A549 (cell line): ENCODE measurements at regions not wholly inside any gene's neighbourhood (a gene's known extent, or its start where the extent isn't known, plus 50 kb on each side); places are given as distances from the start of the nearest gene placed in this dataset.

Experiments
- HOXA7 ChIP-seq: fragments of 250-450 bp; sonication (Bioruptor Pico); IDR thresholded peaks from 2 replicates; pipeline ENCODE4 v1.5.0; 2020; ENCODE audit warnings: mild to moderate bottlenecking, moderate library complexity
- MAZ ChIP-seq: fragments of 150-350 bp; IDR thresholded peaks from 2 replicates; pipeline ENCODE4 v1.6.1; 2014; ENCODE audit warnings: antibody characterized with exemption, low read depth, low read length, borderline replicate concordance
- POLR2A ChIP-seq: IDR thresholded peaks from 2 replicates; pipeline ENCODE4 v1.6.1; 2012; ENCODE audit warnings: mild to moderate bottlenecking, low read length
- RAD21 ChIP-seq, 2 experiments: fragments of >200 bp in 1 of 2; sonication (Bioruptor Twin) in 1 of 2; formaldehyde crosslinking in 1 of 2; IDR thresholded peaks in 1 of 2; conservative IDR thresholded peaks in 1 of 2; 2 replicates in 1 of 2; 3 replicates in 1 of 2; pipeline ENCODE4 v1.6.1; 2012 to 2018; ENCODE audit warnings: inconsistent platforms in 1 of 2
- TF ChIP-seq, protein P1 (sequence below): fragments of >200 bp; sonication (Bioruptor Twin); formaldehyde crosslinking; IDR thresholded peaks from 3 replicates; pipeline ENCODE4 v1.5.1; 2016

DNA sequence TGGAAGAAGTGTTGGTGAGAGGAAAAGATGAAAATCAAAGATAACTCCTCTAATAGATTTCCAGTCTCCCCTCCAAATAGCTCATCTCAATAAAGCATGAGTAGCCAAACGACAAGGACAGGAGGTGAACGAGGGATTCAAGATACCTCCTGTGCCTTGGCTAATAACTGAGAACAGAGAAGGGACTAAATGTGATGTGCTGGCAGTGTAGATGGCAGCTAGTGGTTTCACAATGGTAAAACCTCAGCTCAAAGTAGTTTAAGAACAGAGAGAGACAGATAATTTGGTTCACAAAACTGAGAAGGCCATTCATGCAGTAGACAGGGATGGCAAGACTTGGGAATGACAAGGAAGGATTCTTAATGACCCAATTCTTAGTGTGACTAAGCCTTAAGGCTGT, 292.6 kb downstream of the EFHB start:
- TF ChIP-seq, protein P1, sequence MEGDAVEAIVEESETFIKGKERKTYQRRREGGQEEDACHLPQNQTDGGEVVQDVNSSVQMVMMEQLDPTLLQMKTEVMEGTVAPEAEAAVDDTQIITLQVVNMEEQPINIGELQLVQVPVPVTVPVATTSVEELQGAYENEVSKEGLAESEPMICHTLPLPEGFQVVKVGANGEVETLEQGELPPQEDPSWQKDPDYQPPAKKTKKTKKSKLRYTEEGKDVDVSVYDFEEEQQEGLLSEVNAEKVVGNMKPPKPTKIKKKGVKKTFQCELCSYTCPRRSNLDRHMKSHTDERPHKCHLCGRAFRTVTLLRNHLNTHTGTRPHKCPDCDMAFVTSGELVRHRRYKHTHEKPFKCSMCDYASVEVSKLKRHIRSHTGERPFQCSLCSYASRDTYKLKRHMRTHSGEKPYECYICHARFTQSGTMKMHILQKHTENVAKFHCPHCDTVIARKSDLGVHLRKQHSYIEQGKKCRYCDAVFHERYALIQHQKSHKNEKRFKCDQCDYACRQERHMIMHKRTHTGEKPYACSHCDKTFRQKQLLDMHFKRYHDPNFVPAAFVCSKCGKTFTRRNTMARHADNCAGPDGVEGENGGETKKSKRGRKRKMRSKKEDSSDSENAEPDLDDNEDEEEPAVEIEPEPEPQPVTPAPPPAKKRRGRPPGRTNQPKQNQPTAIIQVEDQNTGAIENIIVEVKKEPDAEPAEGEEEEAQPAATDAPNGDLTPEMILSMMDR, result no peak
- TF ChIP-seq RAD21 (conservative IDR thresholded peaks at IDR 0.05 in 1 of 2, IDR thresholded peaks at IDR 0.05 in 1 of 2), result no peak
- TF ChIP-seq POLR2A, result no peak
- no peak for TF ChIP-seq MAZ
- TF ChIP-seq HOXA7 (CRISPR knock-in tag), result no peak
